ENCODE measurements at regions not wholly inside any gene's neighbourhood (a gene's known extent, or its start where the extent isn't known, plus 50 kb on each side); places are given as distances from the start of the nearest gene placed in this dataset.
"Not testable (repeated sequence)": the region's sequence is repeated elsewhere in the genome, so short reads cannot be mapped to it uniquely, and the experiment has no call there.

- TF ChIP-seq CTCF (conservative IDR thresholded peaks at IDR 0.05); ZFX (IDR thresholded peaks at IDR 0.05): not testable (repeated sequence)
Measured at GRCh38 chr7:32760755-32761154, 130.8 kb downstream of the KBTBD2 start.
